ENCODE measurements at regions not wholly inside any gene's neighbourhood (a gene's known extent, or its start where the extent isn't known, plus 50 kb on each side); places are given as distances from the start of the nearest gene placed in this dataset.

- TF ChIP-seq EZH2 (IDR thresholded peaks at IDR 0.05; ENCODE audit: borderline replicate concordance, low read depth, low read length, poor library complexity, severe bottlenecking) (no peak), CTCF (conservative IDR thresholded peaks at IDR 0.05; ENCODE audit: low read depth, low read length) (no peak)
Measured at GRCh38 chr10:65838811-65839210, 1087.0 kb upstream of the LRRTM3 start.

Measured in A673 (cell line).